OCI-LY3 (cell line): ENCODE measurements at regions not wholly inside any gene's neighbourhood (a gene's known extent, or its start where the extent isn't known, plus 50 kb on each side); places are given as distances from the start of the nearest gene placed in this dataset.

Source experiments
- H2AFZ ChIP-seq: fragments of 200-600, 300-600 bp; shearing (Covaris generic); 2 replicates; pipeline ENCODE4 v1.6.0; 2014; ENCODE audit warnings: antibody characterized with exemption, low read depth, low read length
- H3K27ac ChIP-seq: fragments of 200-600, 300-600 bp; sonication (generic); 2 replicates; pipeline ENCODE4 v1.5.1; 2014; ENCODE audit warnings: mild to moderate bottlenecking, low read length, moderate library complexity, mixed read lengths
- H3K27me3 ChIP-seq: fragments of 200-600, 300-600 bp; sonication (generic); 2 replicates; pipeline ENCODE4 v1.6.1; 2014; ENCODE audit warnings: low read depth, low read length, mixed read lengths
- H3K36me3 ChIP-seq: fragments of 200-600, 300-600 bp; sonication (generic); replicated peaks from 2 replicates; pipeline ENCODE3; 2014; ENCODE audit warnings: low read depth, low read length, mixed read lengths
- H3K4me1 ChIP-seq: fragments of 300-600, 200-600 bp; sonication (generic); 2 replicates; pipeline ENCODE4 v1.6.1; 2014; ENCODE audit warnings: low read length, mixed read lengths
- H3K4me2 ChIP-seq: fragments of 200-600, 300-600 bp; sonication (generic); 2 replicates; pipeline ENCODE4 v1.6.1; 2014; ENCODE audit warnings: low read length, mixed read lengths
- H3K4me3 ChIP-seq: fragments of 300-600, 200-600 bp; sonication (generic); 2 replicates; pipeline ENCODE4 v1.5.1; 2014; ENCODE audit warnings: antibody characterized with exemption, mild to moderate bottlenecking, low read length, moderate library complexity
- H3K79me2 ChIP-seq: fragments of 300-600, 200-600 bp; shearing (Covaris generic); 2 replicates; pipeline ENCODE4 v1.6.1; 2014; ENCODE audit warnings: mild to moderate bottlenecking, low read length, mixed read lengths
- H3K9ac ChIP-seq: fragments of 300-600, 200-600 bp; shearing (Covaris generic); 2 replicates; pipeline ENCODE4 v1.6.0; 2014; ENCODE audit warnings: mild to moderate bottlenecking, low read length, moderate library complexity
- H3K9me3 ChIP-seq: fragments of 200-600, 300-600 bp; shearing (Covaris generic); 2 replicates; pipeline ENCODE4 v1.6.1; 2014; ENCODE audit warnings: low read length, mixed read lengths; ENCODE audit not compliant: insufficient read depth
- H4K20me1 ChIP-seq: fragments of 200-600, 300-600 bp; sonication (generic); 2 replicates; pipeline ENCODE4 v1.6.1; 2016; ENCODE audit warnings: low read length, mixed read lengths; ENCODE audit not compliant: insufficient read depth
- CTCF ChIP-seq: fragments of 200-600, 300-600 bp; sonication (generic); IDR thresholded peaks from 2 replicates; pipeline ENCODE4 v1.5.1; 2014; ENCODE audit warnings: antibody characterized with exemption, low read length, low read depth
- EZH2phosphoT487 ChIP-seq: fragments of 200-600 bp; shearing (Covaris generic); IDR thresholded peaks from 2 replicates; pipeline ENCODE4 v1.6.1; 2018; ENCODE audit warnings: antibody characterized with exemption, mixed run types, low read depth

- H2AFZ ChIP-seq: no peak overlapping the region
- H3K27ac ChIP-seq: no peak overlapping the region
Measured at GRCh38 chr5:5685737-5686136, 263.3 kb downstream of the ICE1 start.

GRCh38 chr5:5683174-5683573 lies 260.7 kb downstream of the ICE1 start:
- Histone ChIP-seq H3K36me3 (no peaks in the 10 kb centered on the region), H3K4me3 (no peak overlapping the region), H3K4me1 (no peaks in the 10 kb centered on the region), H3K9ac (no peak overlapping the region), H3K27me3 (no peaks in the 10 kb centered on the region), H3K79me2 (no peaks in the 10 kb centered on the region), H2AFZ (no peak overlapping the region), H3K4me2 (no peak overlapping the region), H4K20me1 (no peaks in the 10 kb centered on the region), H3K9me3 (no peaks in the 10 kb centered on the region), H3K27ac (no peak overlapping the region)
- TF ChIP-seq EZH2phosphoT487 (no peak), CTCF (no peak)

More at GRCh38 chr5:5685737-5686136, 263.3 kb downstream of the ICE1 start:
- H3K9ac ChIP-seq: no peak overlapping the region
- H3K4me1 ChIP-seq: no peaks in the 10 kb centered on the region
- H3K27me3 ChIP-seq: no peaks in the 10 kb centered on the region
- H3K4me2 ChIP-seq: no peak overlapping the region
- H4K20me1 ChIP-seq: no peaks in the 10 kb centered on the region
- H3K9me3 ChIP-seq: no peaks in the 10 kb centered on the region
- no peaks in the 10 kb centered on the region for H3K79me2 ChIP-seq
- TF ChIP-seq CTCF (no peak), EZH2phosphoT487 (no peak)
- H3K36me3 ChIP-seq: no peaks in the 10 kb centered on the region
- H3K4me3 ChIP-seq: no peak overlapping the region

- TF ChIP-seq CTCF (no peak), EZH2phosphoT487 (no peak)
- Histone ChIP-seq H2AFZ (no peak overlapping the region), H4K20me1 (no peaks in the 10 kb centered on the region), H3K27me3 (no peaks in the 10 kb centered on the region), H3K36me3 (no peaks in the 10 kb centered on the region), H3K27ac (no peak overlapping the region), H3K9me3 (no peaks in the 10 kb centered on the region), H3K79me2 (no peaks in the 10 kb centered on the region), H3K4me2 (no peak overlapping the region), H3K9ac (no peak overlapping the region), H3K4me3 (no peak overlapping the region), H3K4me1 (no peaks in the 10 kb centered on the region)
Measured at GRCh38 chr5:5678909-5679308, 256.4 kb downstream of the ICE1 start.

- H3K27ac ChIP-seq: no peak overlapping the region
Measured at GRCh38 chr5:5677738-5678137, 255.3 kb downstream of the ICE1 start.

More at GRCh38 chr5:5677738-5678137, 255.3 kb downstream of the ICE1 start:
- no peak overlapping the region for H3K9ac ChIP-seq
- no peaks in the 10 kb centered on the region for H3K27me3 ChIP-seq
- no peak overlapping the region for H3K4me2 ChIP-seq
- no peaks in the 10 kb centered on the region for H3K36me3 ChIP-seq
- TF ChIP-seq EZH2phosphoT487 (no peak), CTCF (no peak)
- no peaks in the 10 kb centered on the region for H3K9me3 ChIP-seq
- H4K20me1 ChIP-seq: no peaks in the 10 kb centered on the region
- no peak overlapping the region for H3K4me3 ChIP-seq
- no peaks in the 10 kb centered on the region for H3K79me2 ChIP-seq
- H2AFZ ChIP-seq: no peak overlapping the region
- H3K4me1 ChIP-seq: no peaks in the 10 kb centered on the region
